Activated T-cell treated with anti-CD3 and anti-CD28 coated beads, Interleukin-2, amount 50 U/mL, for 24 hours (primary cell): ENCODE measurements at regions not wholly inside any gene's neighbourhood (a gene's known extent, or its start where the extent isn't known, plus 50 kb on each side); places are given as distances from the start of the nearest gene placed in this dataset.

ENCODE experiments used
- DNase-seq: peaks from one replicate; pipeline ENCODE4 v3.0.0-alpha.2; 2020
- H3K27ac Mint-ChIP-seq: 2 replicates; pipeline ENCODE4 v1.8.0; 2020; ENCODE audit warnings: mild to moderate bottlenecking, mixed read lengths
- H3K27me3 Mint-ChIP-seq: 2 replicates; pipeline ENCODE4 v1.8.0; 2020; ENCODE audit warnings: mixed read lengths
- H3K36me3 Mint-ChIP-seq: 2 replicates; pipeline ENCODE4 v1.8.0; 2020; ENCODE audit warnings: low read depth, mixed read lengths
- H3K4me1 Mint-ChIP-seq: 2 replicates; pipeline ENCODE4 v1.8.0; 2020; ENCODE audit warnings: low read depth, mixed read lengths
- H3K4me3 Mint-ChIP-seq: 2 replicates; pipeline ENCODE4 v1.8.0; 2020; ENCODE audit warnings: mild to moderate bottlenecking, moderate library complexity, mixed read lengths
- H3K9me3 Mint-ChIP-seq: 2 replicates; pipeline ENCODE4 v1.8.0; 2020; ENCODE audit warnings: mixed read lengths

DNA sequence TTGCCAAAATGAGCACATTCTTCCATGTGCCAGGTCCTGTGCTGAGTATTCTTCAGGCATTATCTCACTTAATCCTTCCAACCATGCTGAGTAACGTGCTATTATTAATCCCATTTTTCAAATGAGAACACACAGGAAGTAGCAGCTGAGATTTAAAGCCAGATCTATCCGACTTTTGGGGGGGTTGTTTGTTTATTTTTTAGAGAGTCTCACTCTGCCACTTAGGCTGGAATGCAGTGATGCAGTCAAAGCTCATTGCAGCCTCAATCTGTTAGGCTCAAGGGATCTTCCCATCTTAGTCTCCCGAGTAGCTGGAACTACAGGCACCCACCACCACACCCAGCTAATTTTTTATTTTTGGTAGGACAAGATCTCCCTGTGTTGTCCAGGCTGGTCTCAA, 55.5 kb upstream of the TRIM2 start:
- Mint-ChIP-seq H3K4me3 (no peak overlapping the region), H3K4me1 (peaks cover 27% of the 10 kb centered on the region), H3K36me3 (no peaks in the 10 kb centered on the region), H3K27me3 (peaks cover 9% of the 10 kb centered on the region), H3K27ac (no peak overlapping the region), H3K9me3 (no peaks in the 10 kb centered on the region)
- no peak for DNase-seq

DNA sequence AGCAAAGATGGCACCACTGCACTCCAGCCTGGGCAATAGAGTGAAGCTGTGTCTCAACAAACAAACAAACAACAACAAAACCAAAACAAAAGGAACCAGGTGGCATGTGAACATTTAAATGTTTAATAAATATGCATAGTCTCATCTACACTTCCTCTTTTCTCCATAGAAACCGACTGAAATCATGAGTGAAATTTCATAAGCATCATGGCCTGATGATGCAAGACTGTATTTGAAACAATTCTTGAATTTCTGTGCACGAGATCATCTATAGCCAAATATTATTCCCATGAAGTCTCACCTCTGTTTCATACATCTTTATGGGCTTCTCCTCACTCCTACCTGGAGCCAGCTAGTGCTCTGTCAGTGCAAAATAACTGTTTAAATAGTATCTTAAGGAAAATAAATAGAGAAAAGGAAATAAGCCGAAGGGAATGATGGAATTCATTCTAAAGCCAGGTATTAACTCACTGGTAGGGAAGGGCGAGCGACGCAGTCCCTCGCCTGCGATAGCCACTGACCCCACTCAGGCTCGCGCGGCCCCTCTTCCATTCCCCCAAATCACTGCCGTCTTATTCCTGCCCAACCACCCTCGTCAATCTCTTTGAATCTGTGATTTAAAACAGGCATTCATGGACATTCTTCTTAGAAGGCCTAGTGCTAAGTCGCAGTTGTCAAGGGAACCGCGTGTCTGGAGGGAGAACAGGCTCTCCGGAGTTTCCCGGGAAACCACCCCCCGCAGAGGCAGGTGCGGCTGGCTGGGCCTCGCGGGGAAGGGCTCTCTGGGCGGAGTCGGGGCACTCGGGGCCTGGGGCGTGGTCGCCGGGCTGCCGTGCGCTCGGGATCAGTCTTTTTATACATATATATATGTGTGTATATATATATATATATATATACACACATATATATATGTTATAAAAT, 52.4 kb upstream of the TRIM2 start:
- no peaks in the 10 kb centered on the region for H3K9me3 Mint-ChIP-seq
- no peak overlapping the region for H3K27ac Mint-ChIP-seq
- peak; percentile 50 for DNase-seq
- H3K36me3 Mint-ChIP-seq, result no peaks in the 10 kb centered on the region
- H3K27me3 Mint-ChIP-seq, result peaks cover 14% of the 10 kb centered on the region
- peaks cover 46% of the 10 kb centered on the region for H3K4me1 Mint-ChIP-seq
- H3K4me3 Mint-ChIP-seq, result no peak overlapping the region

DNA sequence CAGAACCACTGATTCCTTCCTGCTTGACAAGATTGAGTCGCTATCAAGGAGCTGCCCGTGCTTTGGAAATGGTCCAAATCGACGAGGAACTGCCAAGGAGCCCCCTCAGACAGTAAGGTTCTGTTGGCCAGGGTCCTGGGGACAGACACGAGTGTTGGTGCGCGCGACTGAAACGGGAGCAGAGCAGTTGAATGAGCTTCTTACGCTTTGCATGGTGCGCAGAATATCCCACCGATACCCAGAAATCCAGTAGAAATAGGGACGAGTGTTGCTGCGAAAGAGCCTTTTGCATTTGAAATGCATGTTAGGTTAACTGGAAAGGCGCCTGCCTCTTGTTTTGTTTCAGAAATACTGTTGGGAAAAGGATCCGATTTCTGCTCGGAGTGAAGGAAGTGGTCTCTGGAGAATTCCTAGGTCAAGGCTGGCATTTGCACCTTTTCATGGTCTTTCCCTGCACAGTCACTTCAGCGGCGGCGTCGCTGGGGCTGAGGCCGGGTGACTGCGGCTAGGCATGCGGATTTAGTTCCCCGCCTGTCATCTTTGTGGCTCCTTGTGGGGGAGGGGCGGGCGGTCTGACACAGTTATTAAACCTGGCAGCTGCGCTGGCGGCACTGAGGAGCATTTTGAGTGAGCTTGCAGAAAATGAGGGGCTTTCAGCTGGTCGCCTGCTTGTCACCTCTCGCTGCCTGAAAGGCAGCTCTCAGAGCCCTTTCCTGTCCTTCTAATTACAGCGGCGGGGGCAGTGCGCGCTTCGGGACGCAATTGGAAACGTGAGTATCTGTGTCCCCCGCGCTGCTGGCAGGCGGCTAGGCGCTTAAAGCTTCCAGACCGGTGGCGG, 51.5 kb upstream of the TRIM2 start:
- Mint-ChIP-seq H3K4me1 (peaks cover 52% of the 10 kb centered on the region), H3K4me3 (peak overlapping the region; percentile 78), H3K9me3 (no peaks in the 10 kb centered on the region), H3K27ac (peak overlapping the region; percentile 75), H3K36me3 (no peaks in the 10 kb centered on the region), H3K27me3 (peaks cover 14% of the 10 kb centered on the region)
- DNase-seq, result peak; percentile 79

DNA sequence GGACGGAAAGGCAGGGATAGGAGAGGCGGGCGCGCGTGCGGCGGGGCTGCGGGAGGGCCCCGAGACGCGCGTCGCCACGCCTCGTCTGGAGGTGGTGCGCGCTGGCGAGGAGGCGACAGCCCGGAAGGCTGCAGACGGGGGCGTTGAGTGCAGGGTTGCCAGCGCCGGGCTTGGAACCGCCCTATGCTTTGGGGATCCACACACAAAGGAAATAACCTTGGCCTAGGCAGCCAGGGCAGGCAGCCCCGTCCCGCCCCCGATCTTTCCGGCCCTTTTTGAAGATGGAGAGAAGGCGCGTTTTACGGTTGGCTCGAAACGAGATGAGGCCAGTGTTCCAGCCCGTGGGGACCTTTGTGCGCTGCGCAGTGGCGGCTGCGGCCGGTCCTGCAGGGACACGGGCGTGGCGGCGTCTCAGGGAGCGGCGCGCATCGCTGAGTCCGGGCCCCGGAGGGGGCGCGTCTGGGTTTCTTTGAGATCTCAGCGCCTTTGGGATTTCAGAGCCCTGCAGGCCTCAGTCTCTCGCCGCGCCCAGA, 50.8 kb upstream of the TRIM2 start:
- no peaks in the 10 kb centered on the region for H3K36me3 Mint-ChIP-seq
- H3K27me3 Mint-ChIP-seq, result peaks cover 14% of the 10 kb centered on the region
- H3K4me3 Mint-ChIP-seq, result peak overlapping the region; percentile 78
- DNase-seq, result peak; percentile 79
- peak overlapping the region; percentile 75 for H3K27ac Mint-ChIP-seq
- H3K4me1 Mint-ChIP-seq, result peaks cover 55% of the 10 kb centered on the region
- H3K9me3 Mint-ChIP-seq, result no peaks in the 10 kb centered on the region

DNA sequence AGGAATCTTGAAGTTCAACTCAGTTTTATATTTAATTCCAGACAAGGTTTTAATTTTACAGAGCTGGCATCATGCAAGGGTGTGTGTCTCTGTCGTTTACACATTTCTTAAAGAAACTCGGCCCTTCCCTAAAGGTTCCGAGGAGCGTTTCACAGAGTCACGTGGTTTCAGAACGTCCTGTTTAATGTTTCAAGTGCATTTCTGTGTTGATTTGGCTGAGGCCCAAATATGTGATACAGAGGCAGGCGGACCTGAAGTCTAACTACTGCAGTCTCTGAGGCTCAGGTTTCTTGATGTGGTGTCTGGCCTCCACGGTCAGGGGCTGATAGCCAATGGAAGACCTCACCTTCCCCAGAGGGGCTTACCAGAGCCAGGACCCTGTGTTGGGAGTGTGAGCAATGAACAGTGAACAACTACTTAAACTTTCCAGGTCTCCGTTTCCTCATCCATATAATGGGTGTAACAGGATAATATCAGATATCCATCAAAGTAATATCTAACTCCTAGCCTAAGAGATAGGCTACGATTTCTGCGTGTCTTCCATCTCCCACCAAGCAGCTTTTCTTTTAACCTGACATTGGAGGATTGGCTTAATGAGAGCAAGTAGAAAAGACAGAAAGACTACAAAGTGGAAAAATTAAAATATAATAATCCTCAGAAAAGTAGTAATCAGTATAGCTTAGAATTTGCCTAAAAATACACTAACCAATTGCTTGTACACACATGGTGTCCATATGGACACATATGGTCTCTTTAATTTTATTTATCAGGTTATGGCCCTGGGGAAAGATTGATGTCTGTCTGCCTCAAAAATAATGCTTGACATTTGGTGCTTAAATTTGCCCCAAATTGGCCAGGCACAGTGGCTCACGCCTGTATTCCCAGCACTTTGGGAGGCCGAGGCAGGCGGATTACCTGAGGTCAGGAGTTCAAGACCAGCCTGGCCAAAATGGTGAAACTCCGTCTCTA, 50.0 kb upstream of the TRIM2 start:
- H3K27me3 Mint-ChIP-seq, result peaks cover 14% of the 10 kb centered on the region
- no peak for DNase-seq
- peak overlapping the region; percentile 75 for H3K27ac Mint-ChIP-seq
- peaks cover 63% of the 10 kb centered on the region for H3K4me1 Mint-ChIP-seq
- no peaks in the 10 kb centered on the region for H3K9me3 Mint-ChIP-seq
- H3K4me3 Mint-ChIP-seq, result peak overlapping the region; percentile 78
- H3K36me3 Mint-ChIP-seq, result no peaks in the 10 kb centered on the region
